BE2C (cell line): ENCODE measurements at regions not wholly inside any gene's neighbourhood (a gene's known extent, or its start where the extent isn't known, plus 50 kb on each side); places are given as distances from the start of the nearest gene placed in this dataset.

Experiments used
- DNase-seq: peaks from one replicate; pipeline ENCODE4 v3.0.0-alpha.2; 2020
- H3K27me3 ChIP-seq: fragments of 250-450 bp; sonication (Bioruptor Pico); 2 replicates; pipeline ENCODE4 v1.5.1; 2020; ENCODE audit warnings: mild to moderate bottlenecking
- H3K36me3 ChIP-seq: fragments of 250-450 bp; sonication (Bioruptor Pico); 2 replicates; pipeline ENCODE4 v1.5.1; 2020; ENCODE audit warnings: mild to moderate bottlenecking
- H3K4me1 ChIP-seq: fragments of 250-450 bp; sonication (Bioruptor Pico); 2 replicates; pipeline ENCODE4 v1.5.1; 2020
- H3K4me3 ChIP-seq: 2 replicates; pipeline ENCODE4 v1.5.1; 2011; ENCODE audit warnings: low read depth, low read length
- H3K9me3 ChIP-seq: fragments of 250-450 bp; sonication (Bioruptor Pico); 2 replicates; pipeline ENCODE4 v1.5.1; 2020
- CTCF ChIP-seq: IDR thresholded peaks from 2 replicates; pipeline ENCODE4 v1.5.1; 2012; ENCODE audit warnings: mild to moderate bottlenecking, low read depth, low read length

- Histone ChIP-seq H3K4me3 (no peak overlapping the region), H3K4me1 (no peaks in the 10 kb centered on the region), H3K36me3 (no peaks in the 10 kb centered on the region), H3K9me3 (no peaks in the 10 kb centered on the region), H3K27me3 (no peaks in the 10 kb centered on the region)
- TF ChIP-seq CTCF: no peak
- DNase-seq: no peak
Observed at GRCh38 chr10:89973326-89973725, 271.9 kb downstream of the KIF20B start.

DNA sequence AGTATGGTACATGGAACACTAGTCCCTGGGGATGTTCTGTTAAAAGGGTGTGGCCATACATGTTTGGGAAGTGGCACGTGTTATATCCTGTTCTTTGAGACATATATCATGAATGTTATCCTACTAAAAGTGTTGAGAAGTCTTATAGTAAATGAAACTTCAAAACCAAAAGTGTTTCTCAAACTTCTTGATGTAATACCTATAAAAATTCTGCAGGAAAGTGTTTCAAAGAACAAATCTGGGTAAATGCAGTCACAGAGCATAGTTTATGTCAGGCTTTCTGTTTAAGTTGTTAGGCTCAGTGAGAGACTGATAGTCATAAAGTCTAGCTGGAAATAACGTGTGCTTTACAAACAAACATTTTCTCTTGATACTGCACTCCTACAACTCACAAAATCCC lies 273.7 kb downstream of the KIF20B start:
- Histone ChIP-seq H3K36me3 (no peaks in the 10 kb centered on the region), H3K9me3 (no peaks in the 10 kb centered on the region), H3K4me1 (no peaks in the 10 kb centered on the region), H3K4me3 (no peak overlapping the region), H3K27me3 (no peaks in the 10 kb centered on the region)
- no peak for TF ChIP-seq CTCF
- no peak for DNase-seq

- Histone ChIP-seq H3K36me3 (no peaks in the 10 kb centered on the region), H3K27me3 (no peaks in the 10 kb centered on the region), H3K9me3 (no peaks in the 10 kb centered on the region), H3K4me3 (no peak overlapping the region), H3K4me1 (no peaks in the 10 kb centered on the region)
- no peak for TF ChIP-seq CTCF
- no peak for DNase-seq
Observed at GRCh38 chr10:89975771-89976170, 274.4 kb downstream of the KIF20B start.

GRCh38 chr10:89978081-89978480 lies 276.7 kb downstream of the KIF20B start:
- no peaks in the 10 kb centered on the region for H3K27me3 ChIP-seq
- H3K36me3 ChIP-seq: no peaks in the 10 kb centered on the region
- H3K9me3 ChIP-seq: no peaks in the 10 kb centered on the region
- DNase-seq: no peak
- no peak for TF ChIP-seq CTCF
- no peaks in the 10 kb centered on the region for H3K4me1 ChIP-seq
- no peak overlapping the region for H3K4me3 ChIP-seq

GRCh38 chr10:89979726-89980125 lies 278.3 kb downstream of the KIF20B start:
- no peaks in the 10 kb centered on the region for H3K9me3 ChIP-seq
- TF ChIP-seq CTCF: no peak
- no peaks in the 10 kb centered on the region for H3K36me3 ChIP-seq
- H3K4me3 ChIP-seq: no peak overlapping the region
- no peaks in the 10 kb centered on the region for H3K27me3 ChIP-seq
- no peak for DNase-seq
- H3K4me1 ChIP-seq: no peaks in the 10 kb centered on the region

GRCh38 chr10:89980166-89980565 lies 278.8 kb downstream of the KIF20B start:
- no peak for TF ChIP-seq CTCF
- Histone ChIP-seq H3K4me1 (no peaks in the 10 kb centered on the region), H3K4me3 (no peak overlapping the region), H3K9me3 (no peaks in the 10 kb centered on the region), H3K36me3 (no peaks in the 10 kb centered on the region), H3K27me3 (no peaks in the 10 kb centered on the region)
- DNase-seq: no peak
